Anterior cingulate cortex (tissue), 58 donors: ENCODE measurements at regions not wholly inside any gene's neighbourhood (a gene's known extent, or its start where the extent isn't known, plus 50 kb on each side); places are given as distances from the start of the nearest gene placed in this dataset.

Source experiments
- DNase-seq, 58 donors: peaks; one replicate each; lab custom pipeline; 2025; lab: John Stamatoyannopoulos, UW

GRCh38 chrX:39995457-39995856 lies 102.3 kb downstream of the BCOR start:
- DNase-seq, result no peak

- no peak for DNase-seq
Measured at GRCh38 chrX:39996536-39996935, 101.2 kb downstream of the BCOR start.

GRCh38 chrX:39998636-39999406 lies 98.9 kb downstream of the BCOR start:
- DNase-seq, result no peak
